Activated CD4-positive, alpha-beta memory T cell treated with anti-CD3 and anti-CD28 coated beads, Interleukin-2, amount 10 ng/mL, durations not matched to agents 7 days and 5 days (primary cell): ENCODE measurements at regions not wholly inside any gene's neighbourhood (a gene's known extent, or its start where the extent isn't known, plus 50 kb on each side); places are given as distances from the start of the nearest gene placed in this dataset.

Experiments used
- CTCF ChIA-PET: fragments of 350-600 bp; sonication (Branson Sonifier 250); formaldehyde crosslinking; loops from one replicate; lab custom pipeline; 2021; ENCODE audit warnings: antibody characterized with exemption, inconsistent platforms; lab: Charles Lee
- POLR2A ChIA-PET: fragments of 350-600 bp; sonication (Branson Sonifier 250); formaldehyde crosslinking; loops from one replicate; lab custom pipeline; 2021; ENCODE audit warnings: antibody characterized with exemption; lab: Charles Lee
- DNase-seq: peaks from one replicate; pipeline ENCODE4 v3.0.0-alpha.2; 2020
- H3K27ac Mint-ChIP-seq: one replicate; pipeline ENCODE4 v1.8.0; 2021; ENCODE audit warnings: mild to moderate bottlenecking, mixed read lengths
- H3K27me3 Mint-ChIP-seq: one replicate; pipeline ENCODE4 v1.8.0; 2021; ENCODE audit warnings: mixed read lengths
- H3K36me3 Mint-ChIP-seq: one replicate; pipeline ENCODE4 v1.8.0; 2021; ENCODE audit warnings: low read depth, mixed read lengths
- H3K4me1 Mint-ChIP-seq: one replicate; pipeline ENCODE4 v1.8.0; 2021; ENCODE audit warnings: mixed read lengths
- H3K4me3 Mint-ChIP-seq: one replicate; pipeline ENCODE4 v1.8.0; 2021; ENCODE audit warnings: mild to moderate bottlenecking, mixed read lengths
- H3K9me3 Mint-ChIP-seq: one replicate; pipeline ENCODE4 v1.8.0; 2021; ENCODE audit warnings: mixed read lengths

DNA sequence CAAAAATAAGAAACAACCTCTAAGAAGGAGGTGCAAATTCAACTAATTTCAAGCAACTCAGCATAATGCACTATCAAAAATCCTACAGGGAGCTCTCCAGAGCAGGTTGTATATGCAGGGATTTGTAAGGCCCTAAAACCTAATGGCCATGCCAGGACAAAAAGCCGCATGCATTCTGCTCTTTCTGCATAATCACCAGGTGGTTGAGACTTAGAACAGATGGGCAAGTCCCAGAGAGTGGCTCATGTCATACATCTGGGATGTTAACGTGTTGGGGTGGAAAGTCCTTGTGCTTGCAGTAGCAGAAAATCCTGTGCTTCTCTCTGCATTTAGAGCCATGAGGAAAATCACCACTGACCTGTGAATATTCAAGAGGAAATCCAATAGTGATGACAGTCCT is 1002.9 kb downstream of the AGBL1 start:
- H3K4me1 Mint-ChIP-seq = no peaks in the 10 kb centered on the region
- ChIA-PET POLR2A (no interaction called here), CTCF (no interaction called here)
- no peaks in the 10 kb centered on the region for H3K27me3 Mint-ChIP-seq
- H3K27ac Mint-ChIP-seq = no peak overlapping the region
- DNase-seq = no peak
- no peaks in the 10 kb centered on the region for H3K36me3 Mint-ChIP-seq
- H3K9me3 Mint-ChIP-seq = peaks cover 3% of the 10 kb centered on the region
- no peak overlapping the region for H3K4me3 Mint-ChIP-seq

DNA sequence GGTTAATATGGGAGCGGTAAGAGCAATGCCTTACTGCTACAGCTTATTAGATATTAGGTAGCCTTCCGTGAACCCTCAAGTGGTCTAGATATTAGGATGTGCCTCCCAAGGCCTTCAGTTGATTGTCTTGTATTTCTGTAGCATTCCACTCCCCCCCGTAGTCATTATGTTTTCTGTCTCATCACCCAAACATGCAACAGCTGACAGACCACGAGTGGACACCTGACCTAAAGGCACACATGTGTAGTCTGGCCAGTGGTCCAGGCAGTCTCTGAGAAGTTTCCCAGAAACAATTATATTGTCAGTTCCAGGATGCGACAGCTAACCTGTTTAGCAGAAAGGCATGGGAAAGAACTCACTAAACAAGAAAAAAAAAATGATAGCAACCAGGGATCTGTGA is 1000.9 kb downstream of the AGBL1 start:
- Mint-ChIP-seq H3K4me1 (no peaks in the 10 kb centered on the region), H3K9me3 (peaks cover 3% of the 10 kb centered on the region), H3K4me3 (no peak overlapping the region), H3K36me3 (no peaks in the 10 kb centered on the region), H3K27me3 (no peaks in the 10 kb centered on the region), H3K27ac (no peak overlapping the region)
- CTCF ChIA-PET = no interaction called here
- no peak for DNase-seq
- POLR2A ChIA-PET = no interaction called here
